Liver (tissue), 3 donors: ENCODE measurements at regions not wholly inside any gene's neighbourhood (a gene's known extent, or its start where the extent isn't known, plus 50 kb on each side); places are given as distances from the start of the nearest gene placed in this dataset.

ENCODE experiments used
- CTCF ChIP-seq: fragments of 150-350 bp; IDR thresholded peaks from 2 replicates; pipeline ENCODE4 v1.5.1; 2017; ENCODE audit warnings: improper control_type of control experiment, low read depth, low read length; ENCODE audit not compliant: missing input control
- EGR1 ChIP-seq, 2 donors: IDR thresholded peaks; 2 replicates each; pipeline ENCODE4 v1.6.1; 2016 to 2018; ENCODE audit warnings: antibody characterized with exemption in 2 of 2, low read depth in 2 of 2
- JUND ChIP-seq, 2 donors: IDR thresholded peaks; 2 replicates each; pipeline ENCODE4 v1.6.1; 2016; ENCODE audit warnings: antibody characterized with exemption in 2 of 2
- donor health status: healthy.
- donor health status: healthy.

- TF ChIP-seq CTCF, result no peak
- TF ChIP-seq JUND (IDR thresholded peaks at IDR 0.05), result no peak
- TF ChIP-seq EGR1 (IDR thresholded peaks at IDR 0.05; ENCODE audit: low read depth in 2 of 2), result no peak
These were observed 102.8 kb upstream of the USP25 start for GRCh38 chr21:15627011-15627410.
